PC-3 (cell line): ENCODE measurements at regions not wholly inside any gene's neighbourhood (a gene's known extent, or its start where the extent isn't known, plus 50 kb on each side); places are given as distances from the start of the nearest gene placed in this dataset.
A peak's percentile ranks its signal among the peaks of the same experiment; 100 is the strongest.

Experiments
- ATAC-seq: fragments of 200-7000 bp; cut with Tn5 transposase; 2 replicates; pipeline ENCODE4 v1.9.1; 2020; ENCODE audit warnings: mild to moderate bottlenecking, moderate library complexity
- BruUV-seq: library from RNA; stranded (reverse); fragments of 400-500 nt; replicated peaks from 2 replicates; lab custom pipeline; 2021; lab: Mats Ljungman, UMichigan
- CTCF ChIA-PET: fragments of 300-600 bp; sonication (Branson Sonifier 250); formaldehyde crosslinking; loops from one replicate; lab custom pipeline; 2022; ENCODE audit warnings: antibody characterized with exemption; lab: Charles Lee
- POLR2A ChIA-PET: fragments of 300-600 bp; sonication (Branson Sonifier 250); formaldehyde crosslinking; loops from one replicate; lab custom pipeline; 2022; ENCODE audit warnings: antibody characterized with exemption; ENCODE audit not compliant: unreplicated experiment; lab: Charles Lee
- DNase-seq: peaks from one replicate; pipeline ENCODE4 v3.0.0-alpha.2; 2015
- H2AFZ ChIP-seq: fragments of 300-600 bp; sonication (generic); 2 replicates; pipeline ENCODE4 v1.6.0; 2016; ENCODE audit warnings: antibody characterized with exemption, low read length
- H3F3A ChIP-seq: fragments of 300-600 bp; sonication (generic); one replicate; pipeline ENCODE4 v1.6.0; 2017; ENCODE audit warnings: antibody characterized with exemption, low read length, control low read depth, mild to moderate bottlenecking; ENCODE audit not compliant: unreplicated experiment
- H3K27ac ChIP-seq: fragments of 300-600 bp; sonication (generic); 2 replicates; pipeline ENCODE4 v1.5.1; 2016; ENCODE audit warnings: mild to moderate bottlenecking, low read length
- H3K27me3 ChIP-seq: fragments of 300-600 bp; sonication (generic); 2 replicates; pipeline ENCODE4 v1.6.1; 2016; ENCODE audit warnings: low read length, mixed read lengths
- H3K36me3 ChIP-seq: fragments of 300-600 bp; sonication (generic); 2 replicates; pipeline ENCODE4 v1.6.1; 2016; ENCODE audit warnings: low read depth, mixed run types, low read length, mixed read lengths
- H3K4me1 ChIP-seq: fragments of 300-600 bp; sonication (generic); 2 replicates; pipeline ENCODE4 v1.5.1; 2016; ENCODE audit warnings: low read length; ENCODE audit not compliant: insufficient read depth
- H3K4me2 ChIP-seq: fragments of 300-600 bp; sonication (generic); 2 replicates; pipeline ENCODE4 v1.6.0; 2016; ENCODE audit warnings: low read length
- H3K4me3 ChIP-seq: fragments of 300-600 bp; sonication (generic); 2 replicates; pipeline ENCODE4 v1.5.1; 2016; ENCODE audit warnings: mild to moderate bottlenecking, low read length, mixed read lengths
- H3K79me2 ChIP-seq: fragments of 300-600 bp; sonication (generic); 2 replicates; pipeline ENCODE4 v1.6.1; 2017; ENCODE audit warnings: low read length, mixed read lengths
- H3K9ac ChIP-seq: fragments of 300-600 bp; sonication (generic); 2 replicates; pipeline ENCODE4 v1.6.0; 2016; ENCODE audit warnings: mild to moderate bottlenecking, low read length
- H3K9me2 ChIP-seq: fragments of 300-600 bp; sonication (generic); replicated peaks from 2 replicates; pipeline ENCODE4 v1.6.1; 2016; ENCODE audit warnings: mixed run types, low read length, mixed read lengths
- H3K9me3 ChIP-seq: fragments of 300-600 bp; sonication (generic); 2 replicates; pipeline ENCODE4 v1.6.1; 2016; ENCODE audit warnings: low read length, mixed read lengths
- H4K20me1 ChIP-seq: fragments of 300-600 bp; sonication (generic); 2 replicates; pipeline ENCODE4 v1.6.1; 2016; ENCODE audit warnings: low read length, mixed read lengths
- CTCF ChIP-seq: fragments of 300-600 bp; sonication (generic); conservative IDR thresholded peaks from 2 replicates; pipeline ENCODE4 v1.5.1; 2017; ENCODE audit warnings: antibody characterized with exemption, low read depth, mild to moderate bottlenecking, low read length
- EZH2 ChIP-seq: fragments of 300-600 bp; sonication (generic); IDR thresholded peaks from one replicate; pipeline ENCODE4 v1.6.1; 2017; ENCODE audit warnings: antibody characterized with exemption, mild to moderate bottlenecking, low read length; ENCODE audit not compliant: unreplicated experiment
- EZH2phosphoT487 ChIP-seq: fragments of 300-600 bp; sonication (generic); IDR thresholded peaks from 2 replicates; pipeline ENCODE4 v1.6.1; 2018; ENCODE audit warnings: mild to moderate bottlenecking, antibody characterized with exemption, low read length, borderline replicate concordance
- intact Hi-C: fragments of 100-400 bp; cut with micrococcal nuclease; formaldehyde crosslinking; loops from 2 replicates; pipeline ENCODE4 v1.9.0; 2023

- POLR2A ChIA-PET = no interaction called here
- CTCF ChIA-PET = no interaction called here
- no peak overlapping the region for H3K4me3 ChIP-seq
- intact Hi-C loops = no loop called here
- no peak overlapping the region for H3K4me2 ChIP-seq
- no peaks in the 10 kb centered on the region for H3K36me3 ChIP-seq
- H3K9me3 ChIP-seq = no peaks in the 10 kb centered on the region
- H2AFZ ChIP-seq = no peak overlapping the region
- no peaks in the 10 kb centered on the region for H4K20me1 ChIP-seq
- no peaks in the 10 kb centered on the region for H3F3A ChIP-seq
- no peak overlapping the region for H3K27ac ChIP-seq
- H3K4me1 ChIP-seq = no peaks in the 10 kb centered on the region
- ATAC-seq = no peak
- H3K79me2 ChIP-seq = no peaks in the 10 kb centered on the region
- no peak overlapping the region for H3K9ac ChIP-seq
- no TSS peak for BruUV-seq
- no peaks in the 10 kb centered on the region for H3K27me3 ChIP-seq
- no peaks in the 10 kb centered on the region for H3K9me2 ChIP-seq
- no peak for DNase-seq
- TF ChIP-seq CTCF (no peak), EZH2 (no peak), EZH2phosphoT487 (no peak)
These were observed 89.8 kb upstream of the ITGA4 start for GRCh38 chr2:181367411-181367810.

- Histone ChIP-seq H3K9me2 (no peaks in the 10 kb centered on the region), H3K36me3 (no peaks in the 10 kb centered on the region), H3K4me2 (no peak overlapping the region), H3F3A (no peaks in the 10 kb centered on the region), H3K27ac (no peak overlapping the region), H2AFZ (no peak overlapping the region), H3K4me3 (no peak overlapping the region), H3K27me3 (no peaks in the 10 kb centered on the region), H4K20me1 (no peaks in the 10 kb centered on the region), H3K4me1 (no peaks in the 10 kb centered on the region), H3K9ac (no peak overlapping the region), H3K79me2 (no peaks in the 10 kb centered on the region), H3K9me3 (no peaks in the 10 kb centered on the region)
- peak; percentile 74 for DNase-seq
- no TSS peak for BruUV-seq
- CTCF ChIA-PET = no interaction called here
- POLR2A ChIA-PET = no interaction called here
- ATAC-seq = peak; percentile 99
- intact Hi-C loops = no loop called here
- no peak for TF ChIP-seq EZH2
- TF ChIP-seq EZH2phosphoT487 = no peak
- no peak for TF ChIP-seq CTCF
These were observed 89.2 kb upstream of the ITGA4 start for GRCh38 chr2:181367906-181368435.

GRCh38 chr2:181370126-181370525 lies 87.1 kb upstream of the ITGA4 start:
- Histone ChIP-seq H3K9me3 (no peaks in the 10 kb centered on the region), H3K9ac (no peak overlapping the region), H3K9me2 (no peaks in the 10 kb centered on the region), H3K4me2 (no peak overlapping the region), H3K27ac (no peak overlapping the region), H3F3A (no peaks in the 10 kb centered on the region), H3K4me3 (no peak overlapping the region), H3K27me3 (no peaks in the 10 kb centered on the region), H3K36me3 (no peaks in the 10 kb centered on the region), H4K20me1 (no peaks in the 10 kb centered on the region), H3K4me1 (no peaks in the 10 kb centered on the region), H3K79me2 (no peaks in the 10 kb centered on the region), H2AFZ (no peak overlapping the region)
- TF ChIP-seq CTCF (no peak), EZH2 (no peak), EZH2phosphoT487 (no peak)
- no TSS peak for BruUV-seq
- DNase-seq (no peak), ATAC-seq (no peak)
- intact Hi-C loops = no loop called here
- ChIA-PET POLR2A (no interaction called here), CTCF (no interaction called here)
